SK-N-SH (cell line): ENCODE measurements at regions not wholly inside any gene's neighbourhood (a gene's known extent, or its start where the extent isn't known, plus 50 kb on each side); places are given as distances from the start of the nearest gene placed in this dataset.
A peak's percentile ranks its signal among the peaks of the same experiment; 100 is the strongest.

Source experiments
- EP300 ChIP-seq, 2 experiments: IDR thresholded peaks; 2 replicates each; pipeline versions ENCODE4 v1.4.0 to v1.6.1; 2012; ENCODE audit warnings: borderline replicate concordance in 1 of 2, low read depth in 1 of 2, low read length in 1 of 2
- GABPA ChIP-seq: IDR thresholded peaks from 2 replicates; pipeline ENCODE4 v1.4.0; 2012; ENCODE audit warnings: low read depth, mild to moderate bottlenecking
- POLR2AphosphoS5 ChIP-seq: IDR thresholded peaks from 2 replicates; pipeline ENCODE4 v1.6.1; 2012; ENCODE audit warnings: low read depth, low read length
- RAD21 ChIP-seq: IDR thresholded peaks from 2 replicates; pipeline ENCODE4 v1.6.1; 2012; ENCODE audit warnings: mild to moderate bottlenecking, low read length
- RCOR1 ChIP-seq: fragments of 150-350 bp; IDR thresholded peaks from 2 replicates; pipeline ENCODE4 v1.6.1; 2017; ENCODE audit warnings: antibody characterized with exemption, low read length
- RFX5 ChIP-seq: IDR thresholded peaks from 2 replicates; pipeline ENCODE4 v1.6.1; 2012; ENCODE audit warnings: mild to moderate bottlenecking, improper control_type of control experiment, low read length
- RXRA ChIP-seq: IDR thresholded peaks from 2 replicates; pipeline ENCODE4 v1.4.0; 2012; ENCODE audit warnings: low read depth, mild to moderate bottlenecking, borderline replicate concordance
- ZBTB33 ChIP-seq: IDR thresholded peaks from 2 replicates; pipeline ENCODE4 v1.4.0; 2012; ENCODE audit warnings: low read depth, borderline replicate concordance
- TF ChIP-seq, protein P1 (sequence below): fragments of 200-600 bp; sonication (generic); IDR thresholded peaks from 2 replicates; pipeline ENCODE4 v1.6.1; 2017; ENCODE audit warnings: antibody characterized with exemption, mild to moderate bottlenecking, moderate library complexity
- TF ChIP-seq, protein P2 (sequence below): IDR thresholded peaks from 2 replicates; pipeline ENCODE4 v1.6.1; 2012; ENCODE audit warnings: mild to moderate bottlenecking, low read depth, low read length, moderate library complexity
- TF ChIP-seq, protein P3 (sequence below): fragments of 150-350 bp; IDR thresholded peaks from 2 replicates; pipeline ENCODE4 v1.6.1; 2017; ENCODE audit warnings: antibody characterized with exemption, low read length, low read depth, borderline replicate concordance

DNA sequence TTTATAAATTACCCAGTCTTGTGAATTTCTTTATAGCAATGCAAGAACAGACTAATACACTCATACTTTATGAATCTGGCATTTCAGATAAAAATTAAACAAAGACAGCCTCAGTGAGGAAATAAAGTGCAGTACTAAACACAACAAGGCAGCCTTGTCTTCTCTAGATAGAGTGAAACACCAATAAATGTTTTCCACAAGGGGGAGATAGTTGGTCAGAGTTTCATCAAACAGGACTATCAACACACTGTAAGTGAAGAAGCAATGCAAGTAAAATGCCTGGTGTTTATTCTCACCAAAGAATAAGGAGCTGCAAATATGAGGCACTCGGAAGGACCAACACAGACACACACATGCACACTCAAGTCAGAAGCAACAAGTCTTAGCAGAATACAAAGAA, 62.8 kb downstream of the FAM9B start:
- no peak for TF ChIP-seq RCOR1
- TF ChIP-seq, protein P1, sequence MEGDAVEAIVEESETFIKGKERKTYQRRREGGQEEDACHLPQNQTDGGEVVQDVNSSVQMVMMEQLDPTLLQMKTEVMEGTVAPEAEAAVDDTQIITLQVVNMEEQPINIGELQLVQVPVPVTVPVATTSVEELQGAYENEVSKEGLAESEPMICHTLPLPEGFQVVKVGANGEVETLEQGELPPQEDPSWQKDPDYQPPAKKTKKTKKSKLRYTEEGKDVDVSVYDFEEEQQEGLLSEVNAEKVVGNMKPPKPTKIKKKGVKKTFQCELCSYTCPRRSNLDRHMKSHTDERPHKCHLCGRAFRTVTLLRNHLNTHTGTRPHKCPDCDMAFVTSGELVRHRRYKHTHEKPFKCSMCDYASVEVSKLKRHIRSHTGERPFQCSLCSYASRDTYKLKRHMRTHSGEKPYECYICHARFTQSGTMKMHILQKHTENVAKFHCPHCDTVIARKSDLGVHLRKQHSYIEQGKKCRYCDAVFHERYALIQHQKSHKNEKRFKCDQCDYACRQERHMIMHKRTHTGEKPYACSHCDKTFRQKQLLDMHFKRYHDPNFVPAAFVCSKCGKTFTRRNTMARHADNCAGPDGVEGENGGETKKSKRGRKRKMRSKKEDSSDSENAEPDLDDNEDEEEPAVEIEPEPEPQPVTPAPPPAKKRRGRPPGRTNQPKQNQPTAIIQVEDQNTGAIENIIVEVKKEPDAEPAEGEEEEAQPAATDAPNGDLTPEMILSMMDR, result peak; percentile 57
- no peak for TF ChIP-seq EP300 (IDR thresholded peaks at IDR 0.05; ENCODE audit: borderline replicate concordance in 1 of 2, low read depth in 1 of 2, low read length in 1 of 2)
- TF ChIP-seq POLR2AphosphoS5, result no peak
- TF ChIP-seq, protein P2, sequence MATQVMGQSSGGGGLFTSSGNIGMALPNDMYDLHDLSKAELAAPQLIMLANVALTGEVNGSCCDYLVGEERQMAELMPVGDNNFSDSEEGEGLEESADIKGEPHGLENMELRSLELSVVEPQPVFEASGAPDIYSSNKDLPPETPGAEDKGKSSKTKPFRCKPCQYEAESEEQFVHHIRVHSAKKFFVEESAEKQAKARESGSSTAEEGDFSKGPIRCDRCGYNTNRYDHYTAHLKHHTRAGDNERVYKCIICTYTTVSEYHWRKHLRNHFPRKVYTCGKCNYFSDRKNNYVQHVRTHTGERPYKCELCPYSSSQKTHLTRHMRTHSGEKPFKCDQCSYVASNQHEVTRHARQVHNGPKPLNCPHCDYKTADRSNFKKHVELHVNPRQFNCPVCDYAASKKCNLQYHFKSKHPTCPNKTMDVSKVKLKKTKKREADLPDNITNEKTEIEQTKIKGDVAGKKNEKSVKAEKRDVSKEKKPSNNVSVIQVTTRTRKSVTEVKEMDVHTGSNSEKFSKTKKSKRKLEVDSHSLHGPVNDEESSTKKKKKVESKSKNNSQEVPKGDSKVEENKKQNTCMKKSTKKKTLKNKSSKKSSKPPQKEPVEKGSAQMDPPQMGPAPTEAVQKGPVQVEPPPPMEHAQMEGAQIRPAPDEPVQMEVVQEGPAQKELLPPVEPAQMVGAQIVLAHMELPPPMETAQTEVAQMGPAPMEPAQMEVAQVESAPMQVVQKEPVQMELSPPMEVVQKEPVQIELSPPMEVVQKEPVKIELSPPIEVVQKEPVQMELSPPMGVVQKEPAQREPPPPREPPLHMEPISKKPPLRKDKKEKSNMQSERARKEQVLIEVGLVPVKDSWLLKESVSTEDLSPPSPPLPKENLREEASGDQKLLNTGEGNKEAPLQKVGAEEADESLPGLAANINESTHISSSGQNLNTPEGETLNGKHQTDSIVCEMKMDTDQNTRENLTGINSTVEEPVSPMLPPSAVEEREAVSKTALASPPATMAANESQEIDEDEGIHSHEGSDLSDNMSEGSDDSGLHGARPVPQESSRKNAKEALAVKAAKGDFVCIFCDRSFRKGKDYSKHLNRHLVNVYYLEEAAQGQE, result no peak
- peak; percentile 67 for TF ChIP-seq RAD21
- TF ChIP-seq GABPA, result no peak
- no peak for TF ChIP-seq RXRA
- no peak for TF ChIP-seq RFX5
- TF ChIP-seq, protein P3, sequence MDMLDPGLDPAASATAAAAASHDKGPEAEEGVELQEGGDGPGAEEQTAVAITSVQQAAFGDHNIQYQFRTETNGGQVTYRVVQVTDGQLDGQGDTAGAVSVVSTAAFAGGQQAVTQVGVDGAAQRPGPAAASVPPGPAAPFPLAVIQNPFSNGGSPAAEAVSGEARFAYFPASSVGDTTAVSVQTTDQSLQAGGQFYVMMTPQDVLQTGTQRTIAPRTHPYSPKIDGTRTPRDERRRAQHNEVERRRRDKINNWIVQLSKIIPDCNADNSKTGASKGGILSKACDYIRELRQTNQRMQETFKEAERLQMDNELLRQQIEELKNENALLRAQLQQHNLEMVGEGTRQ, result no peak
- no peak for TF ChIP-seq ZBTB33
